Neural cell (in vitro differentiated cells): ENCODE measurements at regions not wholly inside any gene's neighbourhood (a gene's known extent, or its start where the extent isn't known, plus 50 kb on each side); places are given as distances from the start of the nearest gene placed in this dataset.

ENCODE experiments used
- H2AFZ ChIP-seq: fragments of 200-600, 300-800 bp; sonication (generic), shearing (Covaris generic); 2 replicates; pipeline ENCODE4 v1.6.0; 2014; ENCODE audit warnings: low read depth, mild to moderate bottlenecking, antibody characterized with exemption, low read length, moderate library complexity
- H3F3A ChIP-seq: fragments of 200-600 bp; shearing (Covaris generic); 2 replicates; pipeline ENCODE4 v1.6.1; 2016; ENCODE audit warnings: mild to moderate bottlenecking, moderate library complexity, mixed read lengths, antibody characterized with exemption, low read length; ENCODE audit not compliant: insufficient read depth, poor library complexity, severe bottlenecking
- H3K27ac ChIP-seq: fragments of 200-600, 300-800 bp; sonication (generic), shearing (Covaris generic); 2 replicates; pipeline ENCODE4 v1.5.1; 2014; ENCODE audit warnings: mild to moderate bottlenecking, low read length, moderate library complexity
- H3K27me3 ChIP-seq: fragments of 300-800, 200-600 bp; sonication (generic), shearing (Covaris generic); 2 replicates; pipeline ENCODE4 v1.6.0; 2014; ENCODE audit warnings: mild to moderate bottlenecking, low read depth, low read length, moderate library complexity; ENCODE audit not compliant: insufficient read depth
- H3K36me3 ChIP-seq: fragments of 300-800, 200-600 bp; sonication (generic), shearing (Covaris generic); 2 replicates; pipeline ENCODE4 v1.5.1; 2014; ENCODE audit warnings: mild to moderate bottlenecking, antibody characterized with exemption, low read length, moderate library complexity; ENCODE audit not compliant: insufficient read depth
- H3K4me2 ChIP-seq: fragments of 300-800, 200-600 bp; sonication (generic), shearing (Covaris generic); 2 replicates; pipeline ENCODE4 v1.6.0; 2014; ENCODE audit warnings: mild to moderate bottlenecking, low read length
- H3K4me3 ChIP-seq: fragments of 300-800, 200-600 bp; sonication (generic), shearing (Covaris generic); 2 replicates; pipeline ENCODE4 v1.5.1; 2014; ENCODE audit warnings: mild to moderate bottlenecking, low read length, moderate library complexity
- H3K79me2 ChIP-seq: fragments of 200-600 bp; shearing (Covaris generic); replicated peaks from 2 replicates; pipeline ENCODE4 v1.6.0; 2014; ENCODE audit warnings: mild to moderate bottlenecking, low read length, moderate library complexity; ENCODE audit not compliant: insufficient read depth
- H3K9ac ChIP-seq: fragments of 300-800, 200-600 bp; sonication (generic), shearing (Covaris generic); 2 replicates; pipeline ENCODE4 v1.6.1; 2016; ENCODE audit warnings: mild to moderate bottlenecking, low read length, mixed read lengths
- H3K9me2 ChIP-seq: fragments of 200-600 bp; shearing (Covaris generic); 2 replicates; pipeline ENCODE4 v1.6.1; 2016; ENCODE audit warnings: mild to moderate bottlenecking, low read length, mixed read lengths; ENCODE audit not compliant: insufficient read depth
- H3K9me3 ChIP-seq: fragments of 200-600, 300-800 bp; sonication (generic), shearing (Covaris generic); 2 replicates; pipeline ENCODE4 v1.6.1; 2016; ENCODE audit warnings: mild to moderate bottlenecking, mixed run types, low read length, moderate library complexity, mixed read lengths
- H4K20me1 ChIP-seq: fragments of 200-600 bp; shearing (Covaris generic); 2 replicates; pipeline ENCODE4 v1.6.1; 2016; ENCODE audit warnings: mild to moderate bottlenecking, mixed run types; ENCODE audit not compliant: insufficient read depth
- EP300 ChIP-seq: fragments of 450-650 bp; conservative IDR thresholded peaks from 2 replicates; pipeline ENCODE4 v1.6.1; 2014; ENCODE audit warnings: antibody characterized with exemption, mild to moderate bottlenecking, moderate library complexity; ENCODE audit not compliant: poor library complexity, severe bottlenecking
- EZH2 ChIP-seq: fragments of 200-600, 300-800 bp; shearing (Covaris generic), sonication (generic); IDR thresholded peaks from 2 replicates; pipeline ENCODE4 v1.6.1; 2014; ENCODE audit warnings: antibody characterized with exemption, low read length, borderline replicate concordance, mild to moderate bottlenecking; ENCODE audit not compliant: insufficient read depth, poor library complexity, severe bottlenecking
- MXI1 ChIP-seq: fragments of 450-650 bp; conservative IDR thresholded peaks from 2 replicates; pipeline ENCODE4 v1.6.1; 2014; ENCODE audit warnings: antibody characterized with exemption, mild to moderate bottlenecking; ENCODE audit not compliant: poor library complexity, severe bottlenecking
- POLR2AphosphoS5 ChIP-seq: IDR thresholded peaks from 2 replicates; pipeline ENCODE4 v1.6.1; 2012
- RAD21 ChIP-seq: fragments of 450-650 bp; conservative IDR thresholded peaks from 2 replicates; pipeline ENCODE4 v1.6.1; 2014; ENCODE audit warnings: antibody characterized with exemption, mild to moderate bottlenecking, moderate library complexity
- SMC3 ChIP-seq: fragments of 450-650 bp; conservative IDR thresholded peaks from 2 replicates; pipeline ENCODE4 v1.6.1; 2014; ENCODE audit warnings: antibody characterized with exemption, mild to moderate bottlenecking, moderate library complexity; ENCODE audit not compliant: poor library complexity
- TAF1 ChIP-seq: IDR thresholded peaks from 2 replicates; pipeline ENCODE4 v1.6.1; 2012; ENCODE audit warnings: low read depth
- TF ChIP-seq, protein P1 (sequence below): fragments of 450-650 bp; IDR thresholded peaks from 2 replicates; pipeline ENCODE4 v1.5.1; 2014; ENCODE audit warnings: antibody characterized with exemption, mild to moderate bottlenecking, moderate library complexity; ENCODE audit not compliant: poor library complexity, severe bottlenecking
- TF ChIP-seq, protein P2 (sequence below): IDR thresholded peaks from 2 replicates; pipeline ENCODE4 v1.6.1; 2012; ENCODE audit warnings: borderline replicate concordance

DNA sequence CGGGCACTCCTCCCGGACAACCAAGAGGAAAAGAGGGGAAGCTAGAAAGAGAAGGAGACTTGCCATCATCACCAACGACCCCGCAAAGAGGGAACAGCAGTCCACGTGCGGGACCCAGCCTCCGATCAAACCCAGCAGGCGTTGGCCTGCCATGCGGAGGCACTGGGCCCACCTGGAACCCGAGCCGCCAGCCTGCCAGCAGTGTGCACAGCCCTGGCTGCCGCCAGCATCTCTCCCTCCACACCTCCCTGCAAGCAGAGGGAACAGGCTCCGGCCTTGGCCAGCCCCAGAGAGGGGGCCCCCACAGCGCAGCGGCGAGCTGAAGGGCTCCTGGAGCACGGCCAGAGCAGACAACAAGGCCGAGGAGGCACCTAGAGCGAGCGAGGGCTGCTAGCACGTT lies 1244.7 kb upstream of the B3GALT2 start:
- Histone ChIP-seq H3K9me3 (no peaks in the 10 kb centered on the region), H3K4me3 (no peak overlapping the region), H3K4me2 (no peak overlapping the region), H3F3A (no peaks in the 10 kb centered on the region), H3K9ac (no peak overlapping the region), H3K36me3 (no peaks in the 10 kb centered on the region), H3K27me3 (no peaks in the 10 kb centered on the region), H3K9me2 (no peaks in the 10 kb centered on the region), H3K79me2 (no peaks in the 10 kb centered on the region), H2AFZ (no peak overlapping the region), H4K20me1 (no peaks in the 10 kb centered on the region), H3K27ac (no peak overlapping the region)
- no peak for TF ChIP-seq EP300
- TF ChIP-seq SMC3 = no peak
- no peak for TF ChIP-seq RAD21
- TF ChIP-seq, protein P1, sequence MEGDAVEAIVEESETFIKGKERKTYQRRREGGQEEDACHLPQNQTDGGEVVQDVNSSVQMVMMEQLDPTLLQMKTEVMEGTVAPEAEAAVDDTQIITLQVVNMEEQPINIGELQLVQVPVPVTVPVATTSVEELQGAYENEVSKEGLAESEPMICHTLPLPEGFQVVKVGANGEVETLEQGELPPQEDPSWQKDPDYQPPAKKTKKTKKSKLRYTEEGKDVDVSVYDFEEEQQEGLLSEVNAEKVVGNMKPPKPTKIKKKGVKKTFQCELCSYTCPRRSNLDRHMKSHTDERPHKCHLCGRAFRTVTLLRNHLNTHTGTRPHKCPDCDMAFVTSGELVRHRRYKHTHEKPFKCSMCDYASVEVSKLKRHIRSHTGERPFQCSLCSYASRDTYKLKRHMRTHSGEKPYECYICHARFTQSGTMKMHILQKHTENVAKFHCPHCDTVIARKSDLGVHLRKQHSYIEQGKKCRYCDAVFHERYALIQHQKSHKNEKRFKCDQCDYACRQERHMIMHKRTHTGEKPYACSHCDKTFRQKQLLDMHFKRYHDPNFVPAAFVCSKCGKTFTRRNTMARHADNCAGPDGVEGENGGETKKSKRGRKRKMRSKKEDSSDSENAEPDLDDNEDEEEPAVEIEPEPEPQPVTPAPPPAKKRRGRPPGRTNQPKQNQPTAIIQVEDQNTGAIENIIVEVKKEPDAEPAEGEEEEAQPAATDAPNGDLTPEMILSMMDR = no peak
- no peak for TF ChIP-seq MXI1
- TF ChIP-seq, protein P2, sequence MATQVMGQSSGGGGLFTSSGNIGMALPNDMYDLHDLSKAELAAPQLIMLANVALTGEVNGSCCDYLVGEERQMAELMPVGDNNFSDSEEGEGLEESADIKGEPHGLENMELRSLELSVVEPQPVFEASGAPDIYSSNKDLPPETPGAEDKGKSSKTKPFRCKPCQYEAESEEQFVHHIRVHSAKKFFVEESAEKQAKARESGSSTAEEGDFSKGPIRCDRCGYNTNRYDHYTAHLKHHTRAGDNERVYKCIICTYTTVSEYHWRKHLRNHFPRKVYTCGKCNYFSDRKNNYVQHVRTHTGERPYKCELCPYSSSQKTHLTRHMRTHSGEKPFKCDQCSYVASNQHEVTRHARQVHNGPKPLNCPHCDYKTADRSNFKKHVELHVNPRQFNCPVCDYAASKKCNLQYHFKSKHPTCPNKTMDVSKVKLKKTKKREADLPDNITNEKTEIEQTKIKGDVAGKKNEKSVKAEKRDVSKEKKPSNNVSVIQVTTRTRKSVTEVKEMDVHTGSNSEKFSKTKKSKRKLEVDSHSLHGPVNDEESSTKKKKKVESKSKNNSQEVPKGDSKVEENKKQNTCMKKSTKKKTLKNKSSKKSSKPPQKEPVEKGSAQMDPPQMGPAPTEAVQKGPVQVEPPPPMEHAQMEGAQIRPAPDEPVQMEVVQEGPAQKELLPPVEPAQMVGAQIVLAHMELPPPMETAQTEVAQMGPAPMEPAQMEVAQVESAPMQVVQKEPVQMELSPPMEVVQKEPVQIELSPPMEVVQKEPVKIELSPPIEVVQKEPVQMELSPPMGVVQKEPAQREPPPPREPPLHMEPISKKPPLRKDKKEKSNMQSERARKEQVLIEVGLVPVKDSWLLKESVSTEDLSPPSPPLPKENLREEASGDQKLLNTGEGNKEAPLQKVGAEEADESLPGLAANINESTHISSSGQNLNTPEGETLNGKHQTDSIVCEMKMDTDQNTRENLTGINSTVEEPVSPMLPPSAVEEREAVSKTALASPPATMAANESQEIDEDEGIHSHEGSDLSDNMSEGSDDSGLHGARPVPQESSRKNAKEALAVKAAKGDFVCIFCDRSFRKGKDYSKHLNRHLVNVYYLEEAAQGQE = no peak
- no peak for TF ChIP-seq EZH2
- TF ChIP-seq TAF1 = no peak
- TF ChIP-seq POLR2AphosphoS5 = no peak

DNA sequence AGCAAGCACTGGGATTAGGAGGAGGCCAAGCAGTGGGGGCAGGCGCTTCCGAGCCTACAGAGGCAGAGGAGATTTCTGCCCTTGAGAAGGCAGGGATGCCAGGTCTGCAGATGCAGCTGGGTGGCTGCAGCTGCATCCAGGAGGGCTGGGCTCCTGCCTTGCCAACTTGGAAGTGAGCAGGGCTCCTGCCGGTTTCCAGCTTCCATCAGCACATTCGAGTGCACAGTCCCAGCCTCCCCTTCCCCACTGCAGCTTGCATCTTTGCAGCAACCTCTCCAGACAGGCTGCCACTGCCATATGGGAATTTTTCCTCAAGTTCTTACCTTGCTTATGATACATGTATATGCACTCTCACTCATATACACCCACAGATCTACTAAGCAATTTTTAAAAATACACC lies 1234.3 kb upstream of the B3GALT2 start:
- no peaks in the 10 kb centered on the region for H3K79me2 ChIP-seq
- H3K36me3 ChIP-seq = no peaks in the 10 kb centered on the region
- no peaks in the 10 kb centered on the region for H3K9me2 ChIP-seq
- H2AFZ ChIP-seq = no peak overlapping the region
- H3K27me3 ChIP-seq = no peaks in the 10 kb centered on the region
- TF ChIP-seq EZH2 = no peak
- no peak for TF ChIP-seq TAF1
- TF ChIP-seq, protein P1 = no peak
- TF ChIP-seq POLR2AphosphoS5 = peak; percentile 17
- TF ChIP-seq MXI1 = no peak
- no peak for TF ChIP-seq SMC3
- H3K4me2 ChIP-seq = no peak overlapping the region
- H3F3A ChIP-seq = no peaks in the 10 kb centered on the region
- H3K9me3 ChIP-seq = no peaks in the 10 kb centered on the region
- H3K4me3 ChIP-seq = peak overlapping the region; percentile 44
- no peaks in the 10 kb centered on the region for H4K20me1 ChIP-seq
- H3K9ac ChIP-seq = no peak overlapping the region
- peak overlapping the region; percentile 42 for H3K27ac ChIP-seq
